ENCODE measurements at regions not wholly inside any gene's neighbourhood (a gene's known extent, or its start where the extent isn't known, plus 50 kb on each side); places are given as distances from the start of the nearest gene placed in this dataset.

- DNase-seq (ENCODE audit: low spot score): no peak
These were observed 70.1 kb upstream of the ARHGAP21 start for GRCh38 chr10:24793648-24794379.

- no peak for DNase-seq (ENCODE audit: low spot score)
These were observed 69.0 kb upstream of the ARHGAP21 start for GRCh38 chr10:24792638-24793037.

GRCh38 chr10:24791084-24791726 lies 67.5 kb upstream of the ARHGAP21 start:
- DNase-seq (ENCODE audit: low spot score): no peak

GRCh38 chr10:24790599-24790998 lies 66.9 kb upstream of the ARHGAP21 start:
- no peak for DNase-seq (ENCODE audit: low spot score)

GRCh38 chr10:24790073-24790472 lies 66.4 kb upstream of the ARHGAP21 start:
- no peak for DNase-seq (ENCODE audit: low spot score)

- peak; percentile 30 for DNase-seq (ENCODE audit: low spot score)
These were observed 61.2 kb upstream of the ARHGAP21 start for GRCh38 chr10:24784923-24785322.

- no peak for DNase-seq (ENCODE audit: low spot score)
These were observed 60.4 kb upstream of the ARHGAP21 start for GRCh38 chr10:24784061-24784460.

- DNase-seq (ENCODE audit: low spot score): no peak
These were observed 59.8 kb upstream of the ARHGAP21 start for GRCh38 chr10:24783504-24783903.

- no peak for DNase-seq (ENCODE audit: low spot score)
These were observed 56.0 kb upstream of the ARHGAP21 start for GRCh38 chr10:24779737-24780136.

- DNase-seq (ENCODE audit: low spot score): no peak
These were observed 54.6 kb upstream of the ARHGAP21 start for GRCh38 chr10:24778298-24778697.

- no peak for DNase-seq (ENCODE audit: low spot score)
These were observed 53.5 kb upstream of the ARHGAP21 start for GRCh38 chr10:24777196-24777595.

GRCh38 chr10:24773939-24774589 lies 50.4 kb upstream of the ARHGAP21 start:
- DNase-seq (ENCODE audit: low spot score): no peak
